RPMI8226 (cell line): ENCODE measurements at regions not wholly inside any gene's neighbourhood (a gene's known extent, or its start where the extent isn't known, plus 50 kb on each side); places are given as distances from the start of the nearest gene placed in this dataset.
"Not testable (repeated sequence)": the region's sequence is repeated elsewhere in the genome, so short reads cannot be mapped to it uniquely, and the experiment has no call there.

Experiments used
- DNase-seq: peaks from one replicate; pipeline ENCODE4 v3.0.0-alpha.2; 2015

GRCh38 chr2:87658976-87659375 lies 88.9 kb upstream of the PLGLB2 start:
- DNase-seq, result not testable (repeated sequence)

DNA sequence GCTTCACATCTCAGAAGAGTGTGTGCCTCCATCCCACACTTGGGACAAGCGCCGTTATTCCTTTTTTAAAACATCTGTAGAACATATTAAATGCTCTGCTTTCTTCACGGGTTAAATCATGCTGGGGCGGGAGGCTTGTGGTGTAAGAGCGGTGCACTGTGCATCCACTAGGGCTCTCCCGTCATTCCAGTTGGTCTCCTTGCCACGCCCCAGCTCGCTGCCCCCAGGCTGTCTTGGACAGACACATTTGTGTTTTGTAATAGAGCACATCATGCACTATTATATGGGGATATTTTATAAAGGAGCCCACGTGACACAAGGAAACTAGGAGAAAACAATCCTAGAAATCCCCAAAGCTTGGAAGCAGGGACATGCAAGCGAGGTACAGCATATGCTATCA lies 87.7 kb upstream of the PLGLB2 start:
- DNase-seq, result not testable (repeated sequence)

DNA sequence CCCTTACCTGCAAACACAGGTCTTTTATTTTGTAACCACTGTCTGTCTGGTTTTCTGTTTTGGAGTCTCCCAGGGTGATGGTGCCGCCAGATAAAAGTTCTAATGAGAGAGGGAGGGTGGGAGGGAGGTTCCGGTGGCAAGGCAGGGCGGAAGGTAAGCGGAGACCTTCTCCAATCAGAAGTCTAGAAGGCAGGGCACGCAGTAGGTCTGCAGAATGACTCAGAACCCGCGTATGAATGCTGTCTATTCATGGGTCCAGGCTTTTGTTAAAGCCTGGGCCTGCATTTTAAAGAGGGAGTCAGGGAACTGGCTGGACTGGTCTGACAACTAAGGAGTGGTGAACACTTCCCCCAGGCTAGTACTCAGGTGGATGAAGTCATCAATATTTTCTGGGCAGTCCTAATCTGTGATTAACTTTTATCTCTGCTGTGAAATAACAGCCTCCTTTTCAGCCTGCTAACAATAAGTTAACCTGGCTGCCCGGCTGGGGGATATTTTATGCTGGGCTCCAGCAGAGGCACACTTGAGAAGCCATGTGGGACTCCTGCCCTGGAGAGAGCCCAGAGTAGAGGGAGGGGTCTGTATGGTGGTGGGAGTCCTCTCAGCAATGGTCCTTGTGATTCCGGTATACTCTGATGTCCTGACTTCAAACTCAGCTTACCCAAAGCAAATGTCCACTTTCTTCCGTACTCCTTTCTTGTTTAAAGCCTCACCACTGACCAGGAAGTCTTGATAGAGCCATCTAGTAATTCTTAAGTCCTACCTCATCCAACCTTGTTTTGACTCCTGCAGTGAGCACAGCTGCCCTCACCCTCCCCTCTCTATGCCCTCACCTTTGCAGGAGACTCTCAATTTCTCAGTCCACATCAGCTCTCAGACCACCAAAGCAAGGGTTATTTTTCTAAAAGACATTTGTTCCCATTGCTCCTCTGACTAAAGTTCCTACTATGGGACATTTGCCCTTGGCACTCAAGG lies 85.3 kb upstream of the PLGLB2 start:
- not testable (repeated sequence) for DNase-seq

DNA sequence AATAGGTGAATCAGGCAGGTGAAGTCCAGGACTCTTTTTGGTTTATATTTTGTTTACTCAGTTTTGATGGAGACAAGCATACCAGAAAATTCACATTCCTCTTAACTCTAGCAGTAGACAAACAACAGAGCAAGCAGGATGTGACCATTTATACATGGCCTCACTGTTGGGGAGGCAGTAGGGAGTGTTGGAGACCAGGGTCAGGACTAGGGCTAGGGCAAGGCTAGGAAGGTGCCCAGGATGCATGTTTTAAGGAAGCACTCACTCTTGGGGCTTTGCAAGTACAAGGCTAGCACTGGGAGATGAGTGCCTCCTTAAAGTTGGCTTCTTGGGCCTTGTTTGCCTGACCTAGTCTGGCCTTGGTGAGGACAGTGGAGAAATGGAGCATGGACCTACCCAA lies 84.5 kb upstream of the PLGLB2 start:
- not testable (repeated sequence) for DNase-seq

DNA sequence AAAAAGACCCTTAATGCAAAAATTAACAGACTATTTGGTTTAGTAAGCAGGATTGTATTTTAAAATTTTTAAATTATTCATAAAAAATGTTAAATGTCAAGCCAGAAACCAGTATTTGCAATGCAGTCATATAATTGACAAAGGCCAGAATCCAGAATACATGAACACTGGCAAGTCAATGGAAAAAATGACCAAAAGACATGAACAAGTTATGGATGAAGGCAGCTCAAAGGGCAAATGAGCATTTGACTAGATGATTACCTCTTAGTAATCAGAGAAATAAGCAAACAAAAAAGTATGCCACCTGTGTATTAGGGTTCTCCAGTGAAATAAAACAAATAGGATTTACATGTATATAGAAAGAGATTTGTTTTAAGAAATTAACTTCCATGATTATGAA lies 80.9 kb upstream of the PLGLB2 start:
- not testable (repeated sequence) for DNase-seq

GRCh38 chr2:87668361-87668760 lies 79.5 kb upstream of the PLGLB2 start:
- DNase-seq, result not testable (repeated sequence)

- not testable (repeated sequence) for DNase-seq
Observed at GRCh38 chr2:87669633-87670231, 78.2 kb upstream of the PLGLB2 start.

DNA sequence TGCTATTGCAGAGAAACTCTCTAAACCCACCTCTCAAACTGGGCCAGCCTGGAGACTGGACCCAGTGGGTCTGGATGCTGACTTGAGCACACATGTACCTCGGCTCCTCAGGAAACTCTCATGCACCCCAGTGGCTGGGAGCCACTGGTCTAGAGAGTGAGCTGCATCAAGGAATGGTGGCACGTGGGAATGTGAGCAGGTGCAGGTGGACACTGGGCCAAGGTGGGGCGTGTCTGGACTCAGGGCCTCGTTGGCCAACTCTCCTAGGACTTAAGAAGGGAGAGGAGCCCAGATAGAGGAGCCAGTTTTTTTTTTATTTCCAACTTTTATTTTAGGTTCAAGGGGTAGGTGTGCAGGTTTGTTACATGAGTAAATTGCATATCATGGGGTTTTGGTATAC lies 75.5 kb upstream of the PLGLB2 start:
- not testable (repeated sequence) for DNase-seq

GRCh38 chr2:87674729-87675128 lies 73.2 kb upstream of the PLGLB2 start:
- not testable (repeated sequence) for DNase-seq

DNA sequence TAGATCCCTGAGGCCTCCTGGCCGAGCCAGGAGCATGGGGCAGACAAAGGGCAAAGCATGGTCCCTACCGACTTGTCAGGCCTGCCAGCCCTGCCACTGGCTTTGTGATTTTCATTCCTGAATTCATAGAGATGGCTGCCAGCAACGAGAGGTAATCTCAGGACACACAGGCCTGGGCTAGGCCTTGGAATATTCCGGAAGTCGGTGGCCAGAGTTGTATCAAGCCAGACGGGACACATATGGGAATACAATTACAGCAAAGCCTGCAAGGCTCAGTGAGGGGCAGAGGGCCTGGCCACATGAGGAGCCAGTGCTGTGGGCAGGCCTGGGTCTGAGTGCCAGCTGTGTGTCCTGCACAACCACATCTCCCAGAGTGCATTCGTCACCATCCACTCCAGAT lies 72.4 kb upstream of the PLGLB2 start:
- DNase-seq, result not testable (repeated sequence)

- not testable (repeated sequence) for DNase-seq
Observed at GRCh38 chr2:87677421-87677923, 70.4 kb upstream of the PLGLB2 start.

DNA sequence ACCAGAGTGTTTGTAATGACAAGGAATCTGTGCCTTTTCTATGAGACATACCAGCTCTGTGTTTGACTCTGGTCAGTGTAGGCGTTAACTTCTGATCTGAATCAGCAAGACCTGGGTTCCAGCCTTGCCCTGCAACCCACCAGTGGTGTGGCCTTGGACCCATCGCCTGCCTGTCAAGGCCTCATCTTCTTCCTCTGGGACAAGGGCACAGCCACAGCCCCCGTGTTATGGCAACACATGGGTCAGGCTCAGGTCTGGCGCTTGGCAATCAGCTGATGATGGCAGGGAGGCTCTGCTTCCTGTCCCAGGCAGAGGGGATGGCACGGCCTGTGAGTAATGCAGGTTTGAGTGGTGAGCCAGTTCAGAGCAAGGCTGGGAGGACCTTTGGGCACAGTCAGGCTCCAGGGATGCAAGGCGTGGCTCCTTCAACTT lies 69.1 kb upstream of the PLGLB2 start:
- DNase-seq, result not testable (repeated sequence)

DNA sequence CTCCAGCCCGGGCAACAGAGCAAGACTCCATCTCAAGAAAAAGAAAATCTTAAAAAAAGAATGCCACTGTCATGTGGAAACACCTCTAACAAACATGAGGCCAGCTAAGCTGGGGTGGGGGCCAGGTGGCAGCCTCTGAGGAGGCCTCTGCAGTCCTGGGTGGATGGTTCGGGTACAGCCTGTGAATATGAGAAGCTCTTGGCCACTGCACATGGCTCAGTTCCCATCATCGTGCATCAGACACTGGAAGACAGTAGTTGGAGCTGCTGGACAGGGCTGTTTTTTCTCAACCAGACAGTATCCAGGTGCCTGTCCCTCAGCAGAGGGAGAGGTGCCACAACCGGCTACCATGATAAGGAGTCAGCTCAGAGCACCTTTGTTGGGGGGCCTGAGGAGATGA lies 67.9 kb upstream of the PLGLB2 start:
- DNase-seq, result not testable (repeated sequence)

DNA sequence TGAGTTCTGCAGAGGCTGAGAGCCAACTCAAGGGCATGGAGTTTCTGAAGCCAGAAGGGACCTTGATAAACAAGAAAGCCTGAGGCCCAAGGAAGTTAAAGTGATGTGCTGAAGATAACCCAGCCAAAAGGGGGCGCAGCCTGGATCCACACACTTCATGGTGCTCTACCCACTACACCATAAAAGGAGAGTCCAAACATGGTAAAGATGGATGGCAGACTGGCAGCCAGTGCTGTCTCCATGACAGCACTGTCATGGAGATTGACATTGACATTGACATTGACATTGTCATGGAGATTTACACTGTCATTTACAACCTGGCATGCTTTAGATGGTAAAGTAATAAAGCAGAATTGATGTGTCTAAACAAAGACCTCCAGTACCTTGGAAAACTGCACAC lies 67.2 kb upstream of the PLGLB2 start:
- not testable (repeated sequence) for DNase-seq

DNA sequence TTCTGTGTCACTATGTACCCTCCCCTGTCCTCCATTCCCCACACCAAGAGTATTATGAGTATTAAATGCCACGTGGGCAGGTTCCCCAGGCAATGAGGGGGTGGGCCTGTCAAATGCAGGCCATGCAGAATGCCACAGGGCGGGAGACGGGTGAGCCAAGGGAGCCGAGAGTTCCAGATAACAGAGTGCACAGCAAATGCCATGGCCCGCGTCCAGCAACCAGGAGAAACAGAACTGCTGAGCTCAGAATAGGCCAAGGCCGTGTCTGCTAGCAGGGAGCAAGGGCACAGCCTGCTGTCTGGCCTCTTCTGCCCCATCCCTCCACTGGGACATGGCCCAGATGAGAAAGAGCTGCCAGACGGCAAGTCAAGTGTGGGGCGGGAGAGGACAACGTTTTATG lies 64.4 kb upstream of the PLGLB2 start:
- not testable (repeated sequence) for DNase-seq

- DNase-seq, result not testable (repeated sequence)
Observed at GRCh38 chr2:87683961-87684360, 63.9 kb upstream of the PLGLB2 start.

DNA sequence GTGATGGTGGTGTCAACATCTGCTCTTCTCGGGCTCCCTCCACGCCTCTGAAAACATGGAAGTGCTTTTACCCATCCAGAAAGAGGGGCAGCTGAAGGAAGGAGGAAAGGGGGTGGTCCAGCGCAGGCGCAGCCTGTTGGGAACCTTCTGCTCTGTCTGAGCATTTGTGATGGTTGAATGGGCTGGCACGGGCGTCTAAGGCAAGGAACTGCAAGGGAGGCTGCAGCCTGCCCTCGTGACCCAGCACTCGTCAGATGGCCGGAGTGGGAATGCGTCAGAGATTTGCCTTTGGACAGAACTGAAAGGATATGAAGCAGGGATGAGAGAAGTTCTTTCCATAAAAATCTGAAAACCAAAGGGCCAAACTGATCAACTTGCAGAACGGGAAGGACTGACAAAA lies 62.3 kb upstream of the PLGLB2 start:
- DNase-seq, result not testable (repeated sequence)

DNA sequence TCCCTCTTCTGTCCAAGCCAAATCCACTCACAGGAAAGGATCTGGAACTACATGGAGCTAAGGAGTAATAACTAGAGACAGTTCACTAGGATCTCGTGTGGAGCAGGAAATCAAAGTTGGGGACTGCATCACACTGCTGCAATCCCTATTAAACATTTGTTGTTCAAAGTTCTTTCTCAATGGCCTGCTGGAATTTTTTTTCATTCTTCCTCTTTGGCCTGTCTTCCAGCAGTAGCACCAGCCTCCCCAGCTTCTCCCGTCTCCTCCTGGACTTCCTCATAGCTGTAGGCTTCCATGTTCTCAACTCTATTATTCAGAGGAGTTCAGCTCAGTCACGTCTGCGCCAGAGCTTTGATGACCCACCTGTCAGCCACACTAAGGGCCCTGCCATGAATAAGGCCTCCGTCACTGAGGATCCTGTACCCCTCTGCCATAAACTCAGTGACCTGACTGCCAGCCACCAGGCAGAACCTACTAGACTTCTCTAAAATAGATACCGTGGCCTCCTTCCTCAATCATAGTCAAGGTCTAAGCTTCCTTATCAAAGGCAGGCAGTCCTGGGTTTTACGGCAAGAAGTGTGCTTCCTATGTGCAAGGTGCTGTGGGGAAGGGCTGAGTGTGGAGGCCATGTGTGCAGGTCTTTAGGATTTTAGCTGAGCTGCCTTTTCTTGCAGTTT lies 60.9 kb upstream of the PLGLB2 start:
- DNase-seq, result not testable (repeated sequence)

DNA sequence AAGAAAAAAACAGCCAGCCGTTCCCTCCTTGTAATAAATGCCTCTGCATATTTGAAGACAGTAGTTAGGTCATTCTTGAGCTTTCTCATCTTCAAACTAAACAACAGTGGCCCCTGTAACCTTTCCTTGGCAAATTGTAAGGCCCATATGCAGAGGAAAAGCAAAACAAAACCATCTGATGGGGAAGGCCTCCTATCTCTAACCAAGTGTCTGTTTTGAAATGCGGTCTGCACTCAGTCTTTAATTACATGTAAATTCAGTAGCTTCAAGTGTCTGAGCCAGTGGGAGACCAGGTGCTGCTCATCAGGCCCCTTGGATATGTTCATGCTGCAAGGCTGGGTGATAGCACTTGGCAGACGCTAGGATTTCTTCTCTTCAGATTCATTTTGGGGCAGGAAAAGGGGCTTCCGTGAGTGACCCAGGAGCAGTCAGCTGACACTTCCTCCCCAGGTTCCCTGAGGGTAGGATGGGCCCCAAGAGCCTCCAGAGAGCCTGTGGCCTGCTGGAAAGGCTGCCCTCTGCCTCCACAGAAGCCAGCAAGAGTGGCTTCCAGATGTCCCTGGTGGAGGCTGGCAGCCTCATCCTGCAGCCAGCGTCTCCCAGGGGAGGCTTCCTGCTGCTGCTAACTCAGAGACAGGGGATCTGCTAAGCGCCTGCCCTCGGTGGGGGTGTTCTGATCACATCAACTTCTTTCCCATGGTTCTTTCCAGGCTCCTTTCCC lies 60.2 kb upstream of the PLGLB2 start:
- not testable (repeated sequence) for DNase-seq

DNA sequence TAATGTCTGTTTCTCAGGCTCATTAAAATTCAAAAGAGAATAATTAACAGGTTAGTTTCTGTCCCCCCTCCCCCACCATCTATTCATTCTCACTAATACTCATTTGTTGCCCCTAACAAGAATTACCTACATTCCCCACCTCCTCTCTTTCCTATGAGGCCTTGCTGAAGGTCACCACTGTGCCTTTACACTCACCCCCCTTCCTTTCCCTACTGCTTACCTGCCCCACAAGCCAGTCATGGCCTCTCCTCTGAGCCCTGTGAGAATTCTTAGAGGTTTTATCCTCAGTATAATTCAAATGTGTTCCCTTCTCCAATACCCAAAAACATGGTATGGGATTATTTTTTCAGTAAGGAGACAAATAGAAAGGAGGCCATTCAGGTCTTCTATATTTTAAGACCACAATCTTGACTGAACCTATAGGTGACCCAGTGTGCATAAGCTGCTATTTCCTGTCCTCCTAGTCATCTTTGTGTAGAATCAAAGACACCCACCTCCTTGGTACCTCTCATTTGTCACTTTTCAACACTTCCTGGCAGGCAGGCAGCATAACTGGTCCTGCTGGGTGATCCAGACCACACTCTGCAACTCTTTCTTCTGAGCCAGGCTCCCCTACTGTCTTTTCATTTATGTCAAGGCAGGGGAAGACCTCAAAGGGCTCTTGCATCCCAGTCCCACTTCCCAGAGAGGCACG lies 55.8 kb upstream of the PLGLB2 start:
- DNase-seq, result not testable (repeated sequence)

DNA sequence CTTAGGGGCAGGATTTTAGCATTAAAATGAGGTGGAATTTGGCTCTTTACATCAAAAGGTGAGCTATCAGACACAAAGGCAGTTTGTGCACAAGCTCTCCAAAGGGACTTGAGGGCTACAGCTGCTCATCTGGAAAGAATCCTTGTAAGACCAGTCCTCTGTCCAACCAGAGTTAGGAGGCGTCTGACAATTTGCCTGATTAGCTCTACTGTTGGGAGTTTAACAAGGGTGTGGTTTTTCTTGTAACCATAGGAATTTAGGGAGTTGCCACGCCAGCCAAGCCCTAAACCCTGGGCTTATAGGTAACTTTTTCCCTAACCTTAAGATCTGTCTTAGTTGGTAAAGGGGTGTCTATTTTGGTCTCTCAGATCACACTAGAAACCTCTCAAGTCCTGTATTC lies 55.0 kb upstream of the PLGLB2 start:
- not testable (repeated sequence) for DNase-seq

DNA sequence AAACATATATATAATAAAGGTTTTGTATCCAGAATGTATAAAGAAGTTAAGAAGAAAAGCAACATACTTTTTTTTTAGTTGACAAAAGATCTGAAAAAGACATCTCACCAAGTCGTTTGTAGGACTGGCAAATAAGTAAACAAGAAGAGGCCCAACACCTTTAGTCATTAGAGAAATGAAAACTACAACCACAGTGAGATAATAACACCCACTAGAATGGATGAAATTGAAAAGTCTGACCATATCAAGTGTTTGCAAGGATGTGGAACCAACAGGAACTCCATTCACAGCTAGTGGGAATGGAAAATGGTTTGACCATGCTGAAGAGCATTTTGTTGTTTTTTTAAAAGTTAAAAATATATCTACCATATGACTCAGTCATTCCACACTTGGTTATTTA lies 54.0 kb upstream of the PLGLB2 start:
- not testable (repeated sequence) for DNase-seq
